Spleen (tissue), 11 donors: ENCODE measurements at regions not wholly inside any gene's neighbourhood (a gene's known extent, or its start where the extent isn't known, plus 50 kb on each side); places are given as distances from the start of the nearest gene placed in this dataset.
"Not testable (repeated sequence)": the region's sequence is repeated elsewhere in the genome, so short reads cannot be mapped to it uniquely, and the experiment has no call there.

ENCODE experiments used
- DNase-seq: peaks from one replicate; pipeline ENCODE4 v3.0.0-alpha.2; 2020
- H3K27ac ChIP-seq, 8 donors: fragments of 200-600 bp; sonication (generic) in 7 of 8; 1 replicate in 4 of 8; 2 replicates in 4 of 8; pipeline versions ENCODE4 v1.5.0 to v1.8.0; 2016 to 2021; ENCODE audit warnings: inconsistent platforms in 4 of 8, mild to moderate bottlenecking in 4 of 8, moderate library complexity in 1 of 8
- H3K27me3 ChIP-seq, 7 donors: fragments of 200-600 bp; sonication (generic) in 6 of 7; replicated peaks in 1 of 7; 1 replicate in 4 of 7; 2 replicates in 3 of 7; pipeline versions ENCODE4 v1.5.0 to v1.8.0; 2016 to 2021; ENCODE audit warnings: inconsistent platforms in 3 of 7, mild to moderate bottlenecking in 1 of 7
- H3K36me3 ChIP-seq, 6 donors: fragments of 200-600 bp; sonication (generic) in 5 of 6; 1 replicate in 4 of 6; 2 replicates in 2 of 6; pipeline versions ENCODE4 v1.5.0 to v1.8.0; 2016 to 2021; ENCODE audit warnings: inconsistent platforms in 2 of 6
- H3K4me1 ChIP-seq, 6 donors: fragments of 200-600 bp; sonication (generic) in 5 of 6; 1 replicate in 3 of 6; 2 replicates in 3 of 6; pipeline versions ENCODE4 v1.5.0 to v1.8.0; 2016 to 2021; ENCODE audit warnings: inconsistent platforms in 3 of 6
- H3K4me3 ChIP-seq, 8 donors: fragments of 200-600 bp; sonication (generic) in 7 of 8; 1 replicate in 4 of 8; 2 replicates in 4 of 8; pipeline versions ENCODE4 v1.5.0 to v1.8.0; 2016 to 2021; ENCODE audit warnings: inconsistent platforms in 4 of 8, mild to moderate bottlenecking in 4 of 8, moderate library complexity in 2 of 8
- H3K9me3 ChIP-seq, 8 donors: fragments of 200-600 bp; sonication (generic) in 7 of 8; 1 replicate in 4 of 8; 2 replicates in 4 of 8; pipeline versions ENCODE4 v1.5.0 to v1.8.0; 2016 to 2021; ENCODE audit warnings: inconsistent platforms in 4 of 8
- POLR2A ChIP-seq, 3 donors: fragments of 450-650 bp; IDR thresholded peaks; one replicate each; pipeline ENCODE4 v1.5.1; 2017; ENCODE audit warnings: antibody characterized with exemption in 3 of 3, mild to moderate bottlenecking in 1 of 3
- POLR2AphosphoS5 ChIP-seq, 3 donors: sonication (generic); formaldehyde crosslinking; IDR thresholded peaks; one replicate each; pipeline ENCODE4 v1.5.1; 2017; ENCODE audit warnings: antibody characterized with exemption in 3 of 3
- WGBS, 5 donors: extraction: QIAGEN DNeasy Blood & Tissue Kit in 3 of 5; methylation state at CpG; one replicate each; pipeline versions ENCODE4 v1.1.5 to v1.1.7; 2013 to 2018; 5-methylcytosine and 5-hydroxymethylcytosine counted together
- intact Hi-C: fragments of 100-400 bp; cut with DNase I; formaldehyde crosslinking; loops from one replicate; pipeline ENCODE4 v1.15.0; 2023; ENCODE audit warnings: low total_unique reads
- TF ChIP-seq, protein P1 (sequence below), 11 experiments: fragments of 200-600 bp in 7 of 11; fragments of 450-650 bp in 4 of 11; sonication (generic) in 4 of 11; IDR thresholded peaks in 8 of 11; conservative IDR thresholded peaks in 3 of 11; 1 replicate in 7 of 11; 2 replicates in 4 of 11; pipeline versions ENCODE4 v1.4.0 to v1.8.0; 2016 to 2021; ENCODE audit warnings: antibody characterized with exemption in 11 of 11, inconsistent platforms in 4 of 11, mild to moderate bottlenecking in 1 of 11
- donor health status: healthy with polysubstance abuse.
- donor health status: DM: no; HTN: no; CAD: no; lungs with moderate emphysema.
- donor health status: DM: no; HTN: no; CAD: no.
- donor health status: Bipolar disorder and iron deficiency.
- donor health status: healthy.
- donor health status: DM: no; HTN: no; CAD: no.
- donor health status: DM: yes; HTN: yes; CAD: no.

DNA sequence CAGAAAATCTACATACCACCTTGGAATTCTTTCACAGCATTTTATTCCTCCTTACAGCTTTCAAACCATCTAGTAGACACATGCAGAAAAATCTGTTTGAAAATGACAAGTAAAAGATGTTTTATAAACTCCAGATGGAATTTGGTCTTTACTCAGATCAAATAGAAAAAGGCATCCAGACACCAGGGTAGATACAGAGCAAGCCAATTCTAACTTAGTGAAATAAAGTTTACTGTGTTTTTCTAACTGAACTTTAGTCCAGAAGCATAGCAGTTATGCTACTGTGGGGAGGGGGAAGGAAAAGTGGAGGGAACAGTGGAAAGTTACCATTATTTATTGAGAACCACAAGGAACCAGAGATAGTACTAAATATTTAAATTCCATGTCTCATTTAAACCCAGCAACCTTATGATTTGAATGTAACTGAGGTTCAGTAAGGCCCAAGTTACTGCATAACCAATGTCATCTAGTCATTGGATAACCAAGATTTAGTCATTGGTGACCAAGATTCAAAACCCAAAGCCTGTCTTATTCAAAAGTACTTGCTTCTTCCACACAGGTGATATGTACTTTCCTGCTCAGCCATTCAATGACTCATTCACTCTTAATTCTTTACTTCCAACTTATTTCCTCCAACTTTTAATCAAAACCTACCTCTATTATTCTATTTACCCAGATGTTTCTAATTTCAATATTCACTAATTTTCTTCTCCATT lies 57.7 kb downstream of the RAD51AP2 start:
- TF ChIP-seq POLR2A (IDR thresholded peaks at IDR 0.05) = no peak
- TF ChIP-seq, protein P1, sequence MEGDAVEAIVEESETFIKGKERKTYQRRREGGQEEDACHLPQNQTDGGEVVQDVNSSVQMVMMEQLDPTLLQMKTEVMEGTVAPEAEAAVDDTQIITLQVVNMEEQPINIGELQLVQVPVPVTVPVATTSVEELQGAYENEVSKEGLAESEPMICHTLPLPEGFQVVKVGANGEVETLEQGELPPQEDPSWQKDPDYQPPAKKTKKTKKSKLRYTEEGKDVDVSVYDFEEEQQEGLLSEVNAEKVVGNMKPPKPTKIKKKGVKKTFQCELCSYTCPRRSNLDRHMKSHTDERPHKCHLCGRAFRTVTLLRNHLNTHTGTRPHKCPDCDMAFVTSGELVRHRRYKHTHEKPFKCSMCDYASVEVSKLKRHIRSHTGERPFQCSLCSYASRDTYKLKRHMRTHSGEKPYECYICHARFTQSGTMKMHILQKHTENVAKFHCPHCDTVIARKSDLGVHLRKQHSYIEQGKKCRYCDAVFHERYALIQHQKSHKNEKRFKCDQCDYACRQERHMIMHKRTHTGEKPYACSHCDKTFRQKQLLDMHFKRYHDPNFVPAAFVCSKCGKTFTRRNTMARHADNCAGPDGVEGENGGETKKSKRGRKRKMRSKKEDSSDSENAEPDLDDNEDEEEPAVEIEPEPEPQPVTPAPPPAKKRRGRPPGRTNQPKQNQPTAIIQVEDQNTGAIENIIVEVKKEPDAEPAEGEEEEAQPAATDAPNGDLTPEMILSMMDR (IDR thresholded peaks at IDR 0.05 in 8 of 11, conservative IDR thresholded peaks at IDR 0.05 in 3 of 11) = no peak
- intact Hi-C loops = no loop called here

DNA sequence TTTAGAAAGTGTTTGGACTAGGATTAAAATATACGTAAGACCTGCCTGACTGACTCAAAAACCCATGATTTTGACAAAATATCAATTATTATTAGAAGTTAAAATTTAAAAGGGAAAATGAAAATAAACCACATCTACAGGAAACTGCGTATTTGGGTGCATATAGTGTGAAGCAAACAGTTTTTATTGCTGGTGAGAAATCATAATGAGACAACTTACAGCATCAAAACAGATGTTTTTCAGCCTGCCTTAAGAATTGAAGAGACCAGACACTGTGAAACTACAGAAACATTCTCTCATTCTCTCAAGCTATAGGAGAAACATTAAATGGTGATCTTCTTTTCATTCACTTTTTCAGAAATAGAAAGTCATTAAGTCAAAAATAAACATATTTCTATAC lies 62.9 kb downstream of the RAD51AP2 start:
- Histone ChIP-seq H3K27me3 (no peaks in the 10 kb centered on the region), H3K36me3 (no peaks in the 10 kb centered on the region), H3K27ac (no peak overlapping the region), H3K9me3 (no peaks in the 10 kb centered on the region), H3K4me3 (no peak overlapping the region), H3K4me1 (no peaks in the 10 kb centered on the region)
- intact Hi-C loops = no loop called here
- 37 to 86% (median 66%) methylated on average over 2 of the region's 2 CpGs for WGBS, 5 donors
- no peak for DNase-seq
- TF ChIP-seq, protein P1 (IDR thresholded peaks at IDR 0.05 in 8 of 11, conservative IDR thresholded peaks at IDR 0.05 in 3 of 11) = no peak
- TF ChIP-seq POLR2AphosphoS5 (IDR thresholded peaks at IDR 0.05) (no peak), POLR2A (IDR thresholded peaks at IDR 0.05) (no peak)

More for the DNA sequence above, 57.7 kb downstream of the RAD51AP2 start:
- H3K27me3 ChIP-seq = no peaks in the 10 kb centered on the region
- no peak overlapping the region for H3K27ac ChIP-seq
- no peaks in the 10 kb centered on the region for H3K9me3 ChIP-seq
- no peaks in the 10 kb centered on the region for H3K4me1 ChIP-seq
- no peaks in the 10 kb centered on the region for H3K36me3 ChIP-seq
- no peak for DNase-seq
- H3K4me3 ChIP-seq = no peak overlapping the region

DNA sequence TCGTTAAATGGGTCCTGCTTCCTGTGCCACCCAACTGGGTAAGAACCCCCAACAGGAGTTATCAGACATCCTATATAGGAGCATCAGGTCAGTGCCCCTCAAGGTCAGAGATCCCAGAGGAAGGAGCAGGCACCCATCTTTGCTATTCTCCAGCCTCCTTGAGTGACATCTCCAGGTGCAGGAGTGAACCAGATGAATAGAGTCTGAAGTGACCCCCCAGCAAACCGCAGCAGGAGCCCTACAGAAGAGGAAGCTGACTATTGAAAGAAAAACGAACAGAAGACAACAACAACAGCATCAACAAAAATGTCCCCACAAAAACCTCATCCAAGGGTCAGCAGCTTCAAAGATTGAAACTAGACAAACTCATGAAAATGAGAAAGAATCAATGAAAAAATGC lies 72.0 kb downstream of the RAD51AP2 start:
- H3K4me1 ChIP-seq, H3K36me3 ChIP-seq, H3K4me3 ChIP-seq, DNase-seq, H3K27ac ChIP-seq, intact Hi-C loops, H3K27me3 ChIP-seq: not testable (repeated sequence)
- 57 to 83% (median 74%) methylated on average over 2 to 3 of the region's 3 CpGs for WGBS, 5 donors
- H3K9me3 ChIP-seq = peaks cover 0 to 30% (median 4%) of the 10 kb centered on the region in 8 donors

DNA sequence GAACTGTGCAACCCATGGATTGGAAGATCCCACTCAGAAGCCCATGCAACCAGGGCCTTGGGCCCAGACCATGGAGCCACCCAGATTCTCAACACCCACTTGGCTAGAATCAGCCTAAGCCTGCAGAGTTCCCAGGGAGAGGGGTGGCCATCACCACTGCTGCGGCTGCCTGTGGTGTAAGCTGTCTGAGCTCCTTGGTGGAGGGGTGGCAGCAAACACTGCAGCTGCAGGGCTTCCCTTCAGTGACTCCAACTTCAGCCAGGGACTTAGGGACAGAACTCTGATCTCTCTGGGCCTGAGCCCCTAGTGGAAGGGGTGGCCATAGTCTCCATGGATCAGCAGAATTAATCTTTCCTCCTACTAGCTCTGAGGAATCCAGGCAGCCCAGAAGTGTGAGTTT lies 72.5 kb downstream of the RAD51AP2 start:
- Histone ChIP-seq H3K36me3 (no peaks in the 10 kb centered on the region), H3K9me3 (peaks cover 0 to 30% (median 4%) of the 10 kb centered on the region in 8 donors), H3K27ac (no peak overlapping the region), H3K27me3 (no peaks in the 10 kb centered on the region), H3K4me3 (no peak overlapping the region), H3K4me1 (no peaks in the 10 kb centered on the region)
- no peak for TF ChIP-seq POLR2AphosphoS5 (IDR thresholded peaks at IDR 0.05)
- TF ChIP-seq, protein P1 (IDR thresholded peaks at IDR 0.05 in 8 of 11, conservative IDR thresholded peaks at IDR 0.05 in 3 of 11) = no peak
- TF ChIP-seq POLR2A (IDR thresholded peaks at IDR 0.05) = no peak
- peak; percentile 41 for DNase-seq
- 67 to 96% (median 83%) methylated on average over 1 of the region's 1 CpG for WGBS, 5 donors
- intact Hi-C loops = no loop called here

DNA sequence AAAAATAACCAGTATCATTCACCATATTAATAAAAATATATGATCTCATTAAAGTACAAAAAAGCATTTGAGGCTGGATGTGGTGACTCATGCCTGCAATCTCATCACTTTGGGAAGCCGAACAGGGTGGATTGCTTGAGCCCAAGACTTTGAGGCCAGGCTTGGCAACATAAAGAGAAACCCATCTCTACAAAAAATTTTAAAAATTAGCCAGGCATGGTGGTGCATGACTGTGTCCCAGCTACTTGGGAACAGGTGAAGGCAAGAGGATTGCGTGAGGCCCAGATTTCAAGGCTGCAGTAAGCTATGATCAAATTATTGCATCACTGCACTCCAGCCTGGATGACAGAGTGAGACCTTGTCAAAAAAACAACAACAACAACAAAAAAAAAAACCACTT lies 75.9 kb downstream of the RAD51AP2 start:
- Histone ChIP-seq H3K4me3 (no peak overlapping the region), H3K9me3 (peaks cover 0 to 10% (median 0%) of the 10 kb centered on the region in 8 donors), H3K27ac (no peak overlapping the region), H3K27me3 (no peaks in the 10 kb centered on the region), H3K4me1 (no peaks in the 10 kb centered on the region), H3K36me3 (no peaks in the 10 kb centered on the region)
- TF ChIP-seq POLR2A (IDR thresholded peaks at IDR 0.05) = no peak
- DNase-seq = no peak
- 85 to 93% (median 89%) methylated on average over 2 of the region's 2 CpGs for WGBS, 5 donors
- intact Hi-C loops = no loop called here
